ENCODE measurements at regions not wholly inside any gene's neighbourhood (a gene's known extent, or its start where the extent isn't known, plus 50 kb on each side); places are given as distances from the start of the nearest gene placed in this dataset.

- no peak for TF ChIP-seq CTCF (IDR thresholded peaks at IDR 0.05)
- TF ChIP-seq POLR2A (IDR thresholded peaks at IDR 0.05) = no peak
These were observed 479.2 kb upstream of the USP24 start for GRCh38 chr1:55694310-55694801.
